Liver (tissue), 3 donors: ENCODE measurements at regions not wholly inside any gene's neighbourhood (a gene's known extent, or its start where the extent isn't known, plus 50 kb on each side); places are given as distances from the start of the nearest gene placed in this dataset.

Source experiments
- FOXA1 ChIP-seq: IDR thresholded peaks from 2 replicates; pipeline ENCODE4 v1.6.1; 2016; ENCODE audit warnings: antibody characterized with exemption
- GABPA ChIP-seq, 2 donors: IDR thresholded peaks in 1 of 2; conservative IDR thresholded peaks in 1 of 2; 2 replicates each; pipeline ENCODE4 v1.6.1; 2016; ENCODE audit warnings: antibody characterized with exemption in 2 of 2, mild to moderate bottlenecking in 1 of 2, moderate library complexity in 1 of 2
- HNF4A ChIP-seq, 2 donors: conservative IDR thresholded peaks; 2 replicates each; pipeline ENCODE4 v1.6.1; 2016; ENCODE audit warnings: antibody characterized with exemption in 2 of 2, mild to moderate bottlenecking in 2 of 2
- MAX ChIP-seq: IDR thresholded peaks from 2 replicates; pipeline ENCODE4 v1.6.1; 2016; ENCODE audit warnings: antibody characterized with exemption
- REST ChIP-seq: IDR thresholded peaks from 2 replicates; pipeline ENCODE4 v1.6.1; 2016; ENCODE audit warnings: antibody characterized with exemption, mild to moderate bottlenecking
- SP1 ChIP-seq: IDR thresholded peaks from 2 replicates; pipeline ENCODE4 v1.6.1; 2018; ENCODE audit warnings: antibody characterized with exemption, mild to moderate bottlenecking
- TAF1 ChIP-seq: conservative IDR thresholded peaks from 2 replicates; pipeline ENCODE4 v1.6.1; 2016; ENCODE audit warnings: antibody characterized with exemption, mild to moderate bottlenecking
- YY1 ChIP-seq: IDR thresholded peaks from 2 replicates; pipeline ENCODE4 v1.6.1; 2016; ENCODE audit warnings: antibody characterized with exemption, mild to moderate bottlenecking
- TF ChIP-seq, protein P1 (sequence below): fragments of 150-350 bp; IDR thresholded peaks from 2 replicates; pipeline ENCODE4 v1.5.1; 2017; ENCODE audit warnings: improper control_type of control experiment, low read depth, low read length; ENCODE audit not compliant: missing input control
- TF ChIP-seq, protein P2 (sequence below): IDR thresholded peaks from 2 replicates; pipeline ENCODE4 v1.6.1; 2016; ENCODE audit warnings: antibody characterized with exemption
- donor health status: healthy.
- donor health status: healthy.

- TF ChIP-seq, protein P1, sequence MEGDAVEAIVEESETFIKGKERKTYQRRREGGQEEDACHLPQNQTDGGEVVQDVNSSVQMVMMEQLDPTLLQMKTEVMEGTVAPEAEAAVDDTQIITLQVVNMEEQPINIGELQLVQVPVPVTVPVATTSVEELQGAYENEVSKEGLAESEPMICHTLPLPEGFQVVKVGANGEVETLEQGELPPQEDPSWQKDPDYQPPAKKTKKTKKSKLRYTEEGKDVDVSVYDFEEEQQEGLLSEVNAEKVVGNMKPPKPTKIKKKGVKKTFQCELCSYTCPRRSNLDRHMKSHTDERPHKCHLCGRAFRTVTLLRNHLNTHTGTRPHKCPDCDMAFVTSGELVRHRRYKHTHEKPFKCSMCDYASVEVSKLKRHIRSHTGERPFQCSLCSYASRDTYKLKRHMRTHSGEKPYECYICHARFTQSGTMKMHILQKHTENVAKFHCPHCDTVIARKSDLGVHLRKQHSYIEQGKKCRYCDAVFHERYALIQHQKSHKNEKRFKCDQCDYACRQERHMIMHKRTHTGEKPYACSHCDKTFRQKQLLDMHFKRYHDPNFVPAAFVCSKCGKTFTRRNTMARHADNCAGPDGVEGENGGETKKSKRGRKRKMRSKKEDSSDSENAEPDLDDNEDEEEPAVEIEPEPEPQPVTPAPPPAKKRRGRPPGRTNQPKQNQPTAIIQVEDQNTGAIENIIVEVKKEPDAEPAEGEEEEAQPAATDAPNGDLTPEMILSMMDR = no peak
- no peak for TF ChIP-seq YY1
- TF ChIP-seq SP1 = no peak
- TF ChIP-seq MAX = no peak
- no peak for TF ChIP-seq REST
- TF ChIP-seq HNF4A (conservative IDR thresholded peaks at IDR 0.05) = no peak
- TF ChIP-seq, protein P2, sequence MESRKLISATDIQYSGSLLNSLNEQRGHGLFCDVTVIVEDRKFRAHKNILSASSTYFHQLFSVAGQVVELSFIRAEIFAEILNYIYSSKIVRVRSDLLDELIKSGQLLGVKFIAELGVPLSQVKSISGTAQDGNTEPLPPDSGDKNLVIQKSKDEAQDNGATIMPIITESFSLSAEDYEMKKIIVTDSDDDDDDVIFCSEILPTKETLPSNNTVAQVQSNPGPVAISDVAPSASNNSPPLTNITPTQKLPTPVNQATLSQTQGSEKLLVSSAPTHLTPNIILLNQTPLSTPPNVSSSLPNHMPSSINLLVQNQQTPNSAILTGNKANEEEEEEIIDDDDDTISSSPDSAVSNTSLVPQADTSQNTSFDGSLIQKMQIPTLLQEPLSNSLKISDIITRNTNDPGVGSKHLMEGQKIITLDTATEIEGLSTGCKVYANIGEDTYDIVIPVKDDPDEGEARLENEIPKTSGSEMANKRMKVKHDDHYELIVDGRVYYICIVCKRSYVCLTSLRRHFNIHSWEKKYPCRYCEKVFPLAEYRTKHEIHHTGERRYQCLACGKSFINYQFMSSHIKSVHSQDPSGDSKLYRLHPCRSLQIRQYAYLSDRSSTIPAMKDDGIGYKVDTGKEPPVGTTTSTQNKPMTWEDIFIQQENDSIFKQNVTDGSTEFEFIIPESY = no peak
- no peak for TF ChIP-seq FOXA1
- no peak for TF ChIP-seq TAF1
- no peak for TF ChIP-seq GABPA (IDR thresholded peaks at IDR 0.05 in 1 of 2, conservative IDR thresholded peaks at IDR 0.05 in 1 of 2)
These were observed 252.1 kb upstream of the GRM7 start for GRCh38 chr3:6608843-6609242.
